HepG2 (cell line): ENCODE measurements at regions not wholly inside any gene's neighbourhood (a gene's known extent, or its start where the extent isn't known, plus 50 kb on each side); places are given as distances from the start of the nearest gene placed in this dataset.

ENCODE experiments used
- ATAC-seq: fragments of 200-7000 bp; cut with Tn5 transposase; 3 replicates; pipeline ENCODE4 v1.9.1; 2020; ENCODE audit warnings: mild to moderate bottlenecking, moderate library complexity
- BruUV-seq: library from RNA; stranded (reverse); fragments of 400-500 nt; replicated peaks from 2 replicates; lab custom pipeline; 2021; lab: Mats Ljungman, UMichigan
- CTCF ChIA-PET: fragments of 300-600 bp; formaldehyde crosslinking; extraction: SDS; loops from one replicate; lab custom pipeline; 2021; ENCODE audit warnings: low total read pairs, inconsistent platforms, low intra/inter-chr PET ratio; lab: Yijun Ruan, JAX
- POLR2A ChIA-PET: fragments of 350-600 bp; sonication (Branson Sonifier 250); formaldehyde crosslinking; loops from one replicate; lab custom pipeline; 2020; ENCODE audit warnings: antibody characterized with exemption, inconsistent platforms; lab: Yijun Ruan, JAX
- DNase-seq: peaks from one replicate; pipeline ENCODE4 v3.0.0-alpha.2; 2015; ENCODE audit warnings: low spot score
- FAIRE-seq: peaks from 3 replicates; lab custom pipeline; 2011; peaks lifted over from hg19 to GRCh38; lab: Jason Lieb, UNC
- H2AFZ ChIP-seq: one replicate; pipeline ENCODE4 v1.6.1; 2011; ENCODE audit warnings: low read length, inconsistent platforms
- H3K27ac ChIP-seq: fragments of 300-600 bp; 3 replicates; pipeline ENCODE4 v1.8.0; 2011; ENCODE audit warnings: mixed run types, mild to moderate bottlenecking, mixed read lengths, low read length, inconsistent platforms; ENCODE audit not compliant: insufficient read depth; ENCODE audit errors: extremely low read length
- H3K27me3 ChIP-seq, 2 experiments: fragments of 200-600 bp in 1 of 2; 2 replicates in 1 of 2; 3 replicates in 1 of 2; pipeline versions ENCODE4 v1.6.0 to v1.8.0; 2011; ENCODE audit warnings: low read length in 2 of 2, mild to moderate bottlenecking in 2 of 2, moderate library complexity in 2 of 2, inconsistent platforms in 1 of 2; ENCODE audit not compliant: insufficient read depth in 2 of 2, control insufficient read depth in 1 of 2
- H3K36me3 ChIP-seq, 2 experiments: fragments of 200-600 bp in 1 of 2; replicated peaks in 1 of 2; 2 replicates in 1 of 2; 3 replicates in 1 of 2; pipeline versions ENCODE4 v1.5.1 to v1.8.0; 2011; ENCODE audit warnings: low read length in 2 of 2, inconsistent platforms in 1 of 2; ENCODE audit not compliant: insufficient read depth in 2 of 2, control insufficient read depth in 1 of 2
- H3K4me1 ChIP-seq: 2 replicates; pipeline ENCODE4 v1.5.1; 2012; ENCODE audit warnings: low read length, inconsistent platforms; ENCODE audit not compliant: insufficient read depth
- H3K4me2 ChIP-seq: 2 replicates; pipeline ENCODE4 v1.6.0; 2011; ENCODE audit warnings: low read depth, low read length, inconsistent platforms
- H3K4me3 ChIP-seq, 3 experiments: fragments of 200-600 bp in 1 of 3; sonication (generic), shearing (Covaris generic) in 1 of 3; replicated peaks in 1 of 3; 2 replicates each; pipeline ENCODE4 v1.5.1; 2011 to 2016; ENCODE audit warnings: low read length in 3 of 3, inconsistent platforms in 2 of 3, low read depth in 2 of 3, mild to moderate bottlenecking in 2 of 3, control low read depth in 1 of 3, mixed read lengths in 1 of 3; ENCODE audit not compliant: insufficient read depth in 1 of 3
- H3K79me2 ChIP-seq: one replicate; pipeline ENCODE4 v1.6.1; 2011; ENCODE audit warnings: low read length, inconsistent platforms; ENCODE audit not compliant: insufficient read depth
- H3K9ac ChIP-seq: 2 replicates; pipeline ENCODE4 v1.6.0; 2011; ENCODE audit warnings: mild to moderate bottlenecking, low read depth, low read length, inconsistent platforms; ENCODE audit not compliant: insufficient read depth
- H3K9me3 ChIP-seq: 2 replicates; pipeline ENCODE4 v1.5.1; 2012; ENCODE audit warnings: mild to moderate bottlenecking, low read length
- H4K20me1 ChIP-seq: 2 replicates; pipeline ENCODE4 v1.6.0; 2011; ENCODE audit warnings: inconsistent platforms, mild to moderate bottlenecking, low read length, moderate library complexity; ENCODE audit not compliant: insufficient read depth
- CREM ChIP-seq, 2 experiments: sonication (generic) in 1 of 2; formaldehyde crosslinking in 1 of 2; IDR thresholded peaks; 2 replicates each; pipeline versions ENCODE4 v1.4.0 to v1.6.1; 2016 to 2020; ENCODE audit warnings: antibody characterized with exemption in 1 of 2, mild to moderate bottlenecking in 1 of 2, missing genetic modification reagents in 1 of 2
- DR1 ChIP-seq: sonication (generic); formaldehyde crosslinking; IDR thresholded peaks from 2 replicates; pipeline ENCODE4 v1.8.0; 2021; ENCODE audit warnings: mild to moderate bottlenecking, missing genetic modification reagents, inconsistent platforms
- IKZF1 ChIP-seq: fragments of 450-650 bp; IDR thresholded peaks from 2 replicates; pipeline ENCODE4 v1.7.1; 2016
- KLF6 ChIP-seq: IDR thresholded peaks from 2 replicates; pipeline ENCODE4 v1.8.0; 2016; ENCODE audit warnings: missing biosample characterization, missing genetic modification reagents
- LCORL ChIP-seq, 2 experiments: fragments of 450-650 bp in 1 of 2; sonication (generic) in 1 of 2; formaldehyde crosslinking in 1 of 2; IDR thresholded peaks; 2 replicates each; pipeline versions ENCODE4 v1.5.0 to v1.6.1; 2017 to 2020; ENCODE audit warnings: antibody characterized with exemption in 1 of 2, missing genetic modification reagents in 1 of 2
- TBX3 ChIP-seq: fragments of 450-650 bp; IDR thresholded peaks from 2 replicates; pipeline ENCODE4 v1.6.1; 2017; ENCODE audit warnings: antibody characterized with exemption, mild to moderate bottlenecking, inconsistent platforms, borderline replicate concordance
- THAP7 ChIP-seq: sonication (generic); formaldehyde crosslinking; IDR thresholded peaks from 2 replicates; pipeline ENCODE4 v1.8.1; 2023; ENCODE audit warnings: mild to moderate bottlenecking, missing genetic modification reagents
- THAP9 ChIP-seq: sonication (generic); formaldehyde crosslinking; IDR thresholded peaks from 2 replicates; pipeline ENCODE4; 2020; ENCODE audit warnings: missing genetic modification reagents, mild to moderate bottlenecking, borderline replicate concordance
- ZNF839 ChIP-seq: sonication (generic); formaldehyde crosslinking; IDR thresholded peaks from 2 replicates; pipeline ENCODE4 v1.4.0; 2020; ENCODE audit warnings: missing genetic modification reagents, mild to moderate bottlenecking, borderline replicate concordance
- ZNF891 ChIP-seq: sonication (generic); formaldehyde crosslinking; IDR thresholded peaks from 2 replicates; pipeline ENCODE4 v1.5.0; 2020; ENCODE audit warnings: mild to moderate bottlenecking, missing genetic modification reagents
- WGBS: methylation state at CpG from one replicate; pipeline ENCODE4 v1.1.6; 2017; ENCODE audit warnings: low lambda C conversion rate; 5-methylcytosine and 5-hydroxymethylcytosine counted together
- in situ Hi-C: cut with HindIII; loops from 2 replicates; pipeline ENCODE4 v1.10.0; 2017; ENCODE audit warnings: low pct_unique_long_range_greater_than_20kb; ENCODE audit not compliant: extremely low pct_ligation_motif_present
- intact Hi-C: fragments of 100-400 bp; cut with micrococcal nuclease; formaldehyde crosslinking; loops from one replicate; pipeline ENCODE4 v1.10.0; 2022; ENCODE audit not compliant: unreplicated experiment

GRCh38 chr12:73362666-73363065, 1090.5 kb downstream of the TRHDE start:
- Histone ChIP-seq H2AFZ (no peak overlapping the region), H3K4me2 (no peak overlapping the region), H4K20me1 (no peaks in the 10 kb centered on the region), H3K27me3 (no peaks in the 10 kb centered on the region), H3K36me3 (no peaks in the 10 kb centered on the region), H3K9ac (no peak overlapping the region), H3K4me1 (no peaks in the 10 kb centered on the region), H3K4me3 (no peak overlapping the region), H3K9me3 (peaks cover 61% of the 10 kb centered on the region), H3K79me2 (no peaks in the 10 kb centered on the region), H3K27ac (no peak overlapping the region)
- no peak for DNase-seq
- CTCF ChIA-PET, result no interaction called here
- POLR2A ChIA-PET, result no interaction called here
- WGBS, result 0% methylated on average over 1 of the region's 1 CpG
- no peak for ATAC-seq
- BruUV-seq, result no TSS peak
- in situ Hi-C loops (no loop called here), intact Hi-C loops (no loop called here)
- no peak for TF ChIP-seq IKZF1
- no peak for TF ChIP-seq DR1 (CRISPR knock-in tag)
- TF ChIP-seq ZNF891 (CRISPR knock-in tag), result no peak
- TF ChIP-seq THAP9 (CRISPR knock-in tag), result no peak
- no peak for TF ChIP-seq CREM (IDR thresholded peaks at IDR 0.05)
- no peak for TF ChIP-seq CREM (CRISPR knock-in tag; IDR thresholded peaks at IDR 0.05)
- no peak for TF ChIP-seq THAP7
- no peak for TF ChIP-seq TBX3
- TF ChIP-seq KLF6 (CRISPR knock-in tag), result no peak
- TF ChIP-seq ZNF839, result no peak
- TF ChIP-seq LCORL (IDR thresholded peaks at IDR 0.05), result no peak
- no peak for TF ChIP-seq LCORL (CRISPR knock-in tag; IDR thresholded peaks at IDR 0.05)
- no peak for FAIRE-seq
